Vagina (tissue), 2 donors: ENCODE measurements at regions not wholly inside any gene's neighbourhood (a gene's known extent, or its start where the extent isn't known, plus 50 kb on each side); places are given as distances from the start of the nearest gene placed in this dataset.

ENCODE experiments used
- DNase-seq, 2 donors: peaks; one replicate each; pipeline ENCODE4 v3.0.0-alpha.2; 2017; ENCODE audit errors: extremely low spot score in 2 of 2
- H3K27ac ChIP-seq: fragments of 200-600 bp; sonication (generic); one replicate; pipeline ENCODE4 v1.5.1; 2019
- H3K27me3 ChIP-seq: fragments of 200-600 bp; sonication (generic); one replicate; pipeline ENCODE4 v1.5.1; 2019
- H3K36me3 ChIP-seq, 2 donors: fragments of 200-600 bp; sonication (generic); one replicate each; pipeline ENCODE4 v1.5.1; 2017 to 2019
- H3K4me1 ChIP-seq: fragments of 200-600 bp; sonication (generic); one replicate; pipeline ENCODE4 v1.5.1; 2019
- H3K4me3 ChIP-seq, 2 donors: fragments of 200-600 bp; sonication (generic); 1 replicate in 1 of 2; 2 replicates in 1 of 2; pipeline ENCODE4 v1.5.1; 2016 to 2019
- H3K9me3 ChIP-seq: fragments of 200-600 bp; sonication (generic); one replicate; pipeline ENCODE4 v1.5.1; 2019
- POLR2A ChIP-seq, 2 donors: fragments of 450-650 bp; IDR thresholded peaks; one replicate each; pipeline ENCODE4 v1.6.1; 2017; ENCODE audit warnings: antibody characterized with exemption in 2 of 2, mild to moderate bottlenecking in 2 of 2, moderate library complexity in 2 of 2
- POLR2AphosphoS5 ChIP-seq, 2 donors: sonication (generic); formaldehyde crosslinking; IDR thresholded peaks; one replicate each; pipeline ENCODE4 v1.9.0; 2017; ENCODE audit warnings: antibody characterized with exemption in 2 of 2, mild to moderate bottlenecking in 2 of 2, low read depth in 1 of 2; ENCODE audit not compliant: insufficient read depth in 1 of 2
- intact Hi-C: fragments of 100-400 bp; cut with DNase I; formaldehyde crosslinking; loops from one replicate; pipeline ENCODE4 v1.15.1; 2023
- TF ChIP-seq, protein P1 (sequence below), 3 experiments: fragments of 450-650 bp in 2 of 3; fragments of 200-600 bp in 1 of 3; sonication (generic) in 1 of 3; IDR thresholded peaks; one replicate each; pipeline ENCODE4 v1.5.1; 2017 to 2019; ENCODE audit warnings: antibody characterized with exemption in 3 of 3, mild to moderate bottlenecking in 2 of 3, moderate library complexity in 2 of 3

DNA sequence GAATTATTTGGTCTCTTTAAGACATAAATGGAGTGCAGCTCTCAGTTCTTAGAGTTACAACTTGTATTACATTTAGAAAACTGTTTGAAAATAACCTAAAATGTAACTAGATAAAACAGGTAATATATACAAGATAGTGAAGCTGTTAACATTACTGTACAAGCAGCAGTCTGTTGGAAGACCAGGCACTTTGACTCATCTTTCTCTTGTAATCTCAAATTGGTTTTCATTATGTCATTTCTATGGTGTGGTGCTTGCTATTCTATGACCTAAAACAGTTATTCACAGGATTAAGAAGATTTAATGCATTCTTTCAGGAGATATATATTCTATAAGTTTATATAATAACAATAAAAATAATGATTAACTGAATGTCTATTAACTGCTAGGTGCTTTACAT, 282.5 kb upstream of the PITX2 start:
- TF ChIP-seq, protein P1, sequence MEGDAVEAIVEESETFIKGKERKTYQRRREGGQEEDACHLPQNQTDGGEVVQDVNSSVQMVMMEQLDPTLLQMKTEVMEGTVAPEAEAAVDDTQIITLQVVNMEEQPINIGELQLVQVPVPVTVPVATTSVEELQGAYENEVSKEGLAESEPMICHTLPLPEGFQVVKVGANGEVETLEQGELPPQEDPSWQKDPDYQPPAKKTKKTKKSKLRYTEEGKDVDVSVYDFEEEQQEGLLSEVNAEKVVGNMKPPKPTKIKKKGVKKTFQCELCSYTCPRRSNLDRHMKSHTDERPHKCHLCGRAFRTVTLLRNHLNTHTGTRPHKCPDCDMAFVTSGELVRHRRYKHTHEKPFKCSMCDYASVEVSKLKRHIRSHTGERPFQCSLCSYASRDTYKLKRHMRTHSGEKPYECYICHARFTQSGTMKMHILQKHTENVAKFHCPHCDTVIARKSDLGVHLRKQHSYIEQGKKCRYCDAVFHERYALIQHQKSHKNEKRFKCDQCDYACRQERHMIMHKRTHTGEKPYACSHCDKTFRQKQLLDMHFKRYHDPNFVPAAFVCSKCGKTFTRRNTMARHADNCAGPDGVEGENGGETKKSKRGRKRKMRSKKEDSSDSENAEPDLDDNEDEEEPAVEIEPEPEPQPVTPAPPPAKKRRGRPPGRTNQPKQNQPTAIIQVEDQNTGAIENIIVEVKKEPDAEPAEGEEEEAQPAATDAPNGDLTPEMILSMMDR (IDR thresholded peaks at IDR 0.05), result no peak
- TF ChIP-seq POLR2A (IDR thresholded peaks at IDR 0.05), result no peak
- no peak for TF ChIP-seq POLR2AphosphoS5 (IDR thresholded peaks at IDR 0.05; ENCODE audit: insufficient read depth in 1 of 2, low read depth in 1 of 2)
- Histone ChIP-seq H3K4me1 (no peaks in the 10 kb centered on the region), H3K27me3 (no peaks in the 10 kb centered on the region), H3K9me3 (no peaks in the 10 kb centered on the region), H3K4me3 (no peak overlapping the region), H3K27ac (no peak overlapping the region), H3K36me3 (no peaks in the 10 kb centered on the region)
- no peak for DNase-seq
- intact Hi-C loops, result no loop called here

DNA sequence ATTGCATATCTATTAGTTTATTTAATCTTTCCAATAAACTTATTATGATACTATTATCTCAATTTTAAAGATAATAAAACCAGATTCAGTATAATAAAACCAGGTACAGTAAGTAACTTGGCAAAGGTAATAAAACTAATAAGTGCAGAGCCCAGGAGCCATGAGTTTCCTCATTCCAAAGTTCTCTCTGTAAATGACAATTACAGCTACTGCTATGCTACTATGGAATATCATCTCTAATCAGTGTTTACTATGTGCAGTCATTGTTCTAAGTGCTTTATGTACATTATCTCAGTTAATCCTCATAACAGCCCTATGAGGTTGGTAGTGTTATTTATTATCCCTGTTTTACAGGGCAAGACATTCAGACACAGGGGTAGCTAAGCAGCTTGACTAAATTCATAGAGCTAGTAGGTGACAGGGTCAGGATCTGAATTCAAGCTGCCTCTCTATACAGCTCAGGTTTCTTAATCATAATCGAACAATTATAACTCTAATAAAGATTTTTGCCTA, 285.0 kb upstream of the PITX2 start:
- Histone ChIP-seq H3K4me3 (no peak overlapping the region), H3K4me1 (no peaks in the 10 kb centered on the region), H3K9me3 (no peaks in the 10 kb centered on the region), H3K36me3 (no peaks in the 10 kb centered on the region), H3K27me3 (no peaks in the 10 kb centered on the region), H3K27ac (no peak overlapping the region)
- DNase-seq, result no peak
- TF ChIP-seq POLR2AphosphoS5 (IDR thresholded peaks at IDR 0.05; ENCODE audit: insufficient read depth in 1 of 2, low read depth in 1 of 2) (no peak), POLR2A (IDR thresholded peaks at IDR 0.05) (no peak)
- TF ChIP-seq, protein P1 (IDR thresholded peaks at IDR 0.05), result no peak
- intact Hi-C loops, result no loop called here

DNA sequence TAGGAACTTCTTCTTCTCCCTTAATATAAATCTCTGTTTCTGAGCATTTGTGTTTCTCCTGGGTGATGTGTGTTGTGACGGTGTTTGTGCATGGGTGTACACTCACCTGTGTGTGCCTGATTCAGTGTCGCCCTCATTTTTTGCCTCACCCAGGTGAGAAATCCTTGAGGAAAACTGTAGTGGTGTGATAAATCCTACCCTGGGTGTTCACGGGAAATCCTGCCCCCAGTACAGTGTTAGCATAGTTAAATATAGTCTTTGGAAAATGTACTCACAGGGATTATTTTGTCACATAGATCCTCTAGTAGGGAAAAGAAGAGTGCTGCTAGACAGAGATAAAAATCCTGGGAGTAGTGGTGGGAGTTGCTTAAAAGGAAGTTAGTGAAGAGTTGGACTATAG, 291.9 kb upstream of the PITX2 start:
- no peak for TF ChIP-seq POLR2AphosphoS5 (IDR thresholded peaks at IDR 0.05; ENCODE audit: insufficient read depth in 1 of 2, low read depth in 1 of 2)
- intact Hi-C loops, result no loop called here

DNA sequence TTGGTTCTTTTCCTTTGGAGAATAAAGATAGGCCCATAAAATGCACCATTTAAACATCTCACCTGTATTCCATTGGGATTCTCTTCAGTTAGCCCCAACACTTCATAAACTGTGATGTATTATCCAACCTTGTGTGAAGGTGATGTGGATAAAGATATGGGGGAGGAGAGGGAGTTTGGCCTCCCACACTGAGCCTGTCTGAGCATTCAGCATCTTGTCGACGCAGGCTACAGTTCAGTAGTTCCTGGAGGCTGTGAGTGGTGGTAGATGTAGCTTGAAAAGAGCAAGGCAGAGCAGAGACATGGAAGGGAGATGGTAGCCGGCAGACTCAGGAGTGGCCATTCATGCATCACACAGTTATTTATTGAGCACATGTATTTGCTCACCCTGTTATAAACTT, 292.4 kb upstream of the PITX2 start:
- H3K4me3 ChIP-seq, result no peak overlapping the region
- no peaks in the 10 kb centered on the region for H3K36me3 ChIP-seq

More for the DNA sequence above, 291.9 kb upstream of the PITX2 start:
- no peaks in the 10 kb centered on the region for H3K9me3 ChIP-seq
- no peaks in the 10 kb centered on the region for H3K4me1 ChIP-seq
- H3K4me3 ChIP-seq, result no peak overlapping the region
- no peaks in the 10 kb centered on the region for H3K36me3 ChIP-seq
- no peaks in the 10 kb centered on the region for H3K27me3 ChIP-seq
- no peak for DNase-seq
- no peak overlapping the region for H3K27ac ChIP-seq

DNA sequence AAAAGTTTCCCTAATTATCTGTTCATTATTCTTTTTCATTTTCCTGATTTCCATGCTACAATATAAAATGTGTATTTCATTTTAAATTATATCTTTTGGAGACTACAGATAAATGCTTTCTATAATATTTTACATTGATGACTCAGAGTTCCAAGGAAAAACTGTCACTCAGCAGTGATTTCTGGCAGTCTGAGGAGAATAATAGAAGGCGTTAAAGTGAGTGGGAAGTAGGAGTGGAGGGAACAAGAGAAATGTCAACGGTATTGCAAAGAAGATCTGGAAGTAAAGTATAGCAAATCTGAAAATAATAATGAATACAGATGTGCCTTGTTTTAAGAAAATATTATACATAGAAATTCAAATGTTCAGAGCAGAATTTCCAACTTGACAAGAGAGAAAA, 293.6 kb upstream of the PITX2 start:
- H3K9me3 ChIP-seq, result no peaks in the 10 kb centered on the region
- no peak overlapping the region for H3K27ac ChIP-seq
- DNase-seq, result no peak
- TF ChIP-seq POLR2AphosphoS5 (IDR thresholded peaks at IDR 0.05; ENCODE audit: insufficient read depth in 1 of 2, low read depth in 1 of 2) (no peak), POLR2A (IDR thresholded peaks at IDR 0.05) (no peak)
- TF ChIP-seq, protein P1 (IDR thresholded peaks at IDR 0.05), result no peak
- no peaks in the 10 kb centered on the region for H3K4me1 ChIP-seq
- no peaks in the 10 kb centered on the region for H3K36me3 ChIP-seq
- intact Hi-C loops, result no loop called here
- H3K4me3 ChIP-seq, result no peak overlapping the region
- no peaks in the 10 kb centered on the region for H3K27me3 ChIP-seq

More for the DNA sequence above, 292.4 kb upstream of the PITX2 start:
- intact Hi-C loops, result no loop called here
- H3K4me1 ChIP-seq, result no peaks in the 10 kb centered on the region
- H3K27ac ChIP-seq, result no peak overlapping the region
- TF ChIP-seq, protein P1 (IDR thresholded peaks at IDR 0.05), result no peak
- TF ChIP-seq POLR2AphosphoS5 (IDR thresholded peaks at IDR 0.05; ENCODE audit: insufficient read depth in 1 of 2, low read depth in 1 of 2), result no peak
- TF ChIP-seq POLR2A (IDR thresholded peaks at IDR 0.05), result no peak
- H3K9me3 ChIP-seq, result no peaks in the 10 kb centered on the region
- H3K27me3 ChIP-seq, result no peaks in the 10 kb centered on the region
- DNase-seq, result no peak
